HEK293 (cell line): ENCODE measurements at regions not wholly inside any gene's neighbourhood (a gene's known extent, or its start where the extent isn't known, plus 50 kb on each side); places are given as distances from the start of the nearest gene placed in this dataset.

Experiments
- CTCF ChIA-PET: fragments of 350-600 bp; formaldehyde crosslinking; extraction: SDS; loops from one replicate; lab custom pipeline; 2021; ENCODE audit warnings: antibody characterized with exemption; lab: Yijun Ruan, JAX
- POLR2A ChIA-PET: fragments of 300-600 bp; formaldehyde crosslinking; extraction: SDS; loops from one replicate; lab custom pipeline; 2020; ENCODE audit warnings: antibody characterized with exemption, inconsistent platforms; lab: Yijun Ruan, JAX
- H3K27ac ChIP-seq: fragments of 200-500 bp; sonication (Bioruptor generic); 2 replicates; pipeline ENCODE4 v1.5.1; 2014; ENCODE audit warnings: low read depth, low read length, control low read depth, inconsistent platforms; ENCODE audit errors: extremely low read depth
- H3K36me3 ChIP-seq, 2 experiments: fragments of 200-500 bp in 1 of 2; sonication (Bioruptor generic) in 1 of 2; 1 replicate in 1 of 2; 2 replicates in 1 of 2; pipeline ENCODE4 v1.5.1; 2014 to 2017; ENCODE audit warnings: inconsistent platforms in 2 of 2, low read length in 2 of 2; ENCODE audit not compliant: control insufficient read depth in 2 of 2, insufficient read depth in 1 of 2
- H3K4me1 ChIP-seq: fragments of 200-500 bp; sonication (Bioruptor generic); 2 replicates; pipeline ENCODE4 v1.5.1; 2014; ENCODE audit warnings: mild to moderate bottlenecking, low read length, inconsistent platforms; ENCODE audit not compliant: control insufficient read depth, insufficient read depth
- H3K4me3 ChIP-seq: 2 replicates; pipeline ENCODE4 v1.5.1; 2011; ENCODE audit warnings: low read depth, mild to moderate bottlenecking, control low read depth, low read length, moderate library complexity
- H3K9me3 ChIP-seq: fragments of 200-500 bp; sonication (Bioruptor generic); 2 replicates; pipeline ENCODE4 v1.5.1; 2014; ENCODE audit warnings: low read depth, low read length, inconsistent platforms; ENCODE audit not compliant: control insufficient read depth, insufficient read depth
- KLF16 ChIP-seq: fragments of 450-650 bp; formaldehyde crosslinking; IDR thresholded peaks from 2 replicates; pipeline ENCODE4 v1.5.1; 2017; ENCODE audit warnings: missing biosample characterization, missing genetic modification characterization
- MEIS1 ChIP-seq: sonication (generic); formaldehyde crosslinking; IDR thresholded peaks from 2 replicates; pipeline ENCODE4 v1.8.1; 2022; ENCODE audit warnings: missing genetic modification reagents, mild to moderate bottlenecking, borderline replicate concordance
- MZF1 ChIP-seq: fragments of 450-650 bp; formaldehyde crosslinking; IDR thresholded peaks from 2 replicates; pipeline ENCODE4 v1.5.1; 2017; ENCODE audit warnings: missing biosample characterization, missing genetic modification characterization, borderline replicate concordance
- PRDM10 ChIP-seq: fragments of 450-650 bp; formaldehyde crosslinking; IDR thresholded peaks from 2 replicates; pipeline ENCODE4 v1.5.1; 2016; ENCODE audit warnings: missing biosample characterization, missing genetic modification characterization
- PRDM6 ChIP-seq: fragments of 450-650 bp; formaldehyde crosslinking; IDR thresholded peaks from 2 replicates; pipeline ENCODE4 v1.5.1; 2017; ENCODE audit warnings: missing biosample characterization, missing genetic modification characterization
- RBAK ChIP-seq: fragments of 450-650 bp; formaldehyde crosslinking; IDR thresholded peaks from 2 replicates; pipeline ENCODE4 v1.5.1; 2016; ENCODE audit warnings: missing biosample characterization, missing genetic modification characterization
- ZBTB6 ChIP-seq: fragments of 450-650 bp; formaldehyde crosslinking; IDR thresholded peaks from 2 replicates; pipeline ENCODE4 v1.5.1; 2017; ENCODE audit warnings: missing biosample characterization, missing genetic modification characterization
- ZFP41 ChIP-seq: fragments of 450-650 bp; formaldehyde crosslinking; IDR thresholded peaks from 2 replicates; pipeline ENCODE4 v1.5.1; 2016; ENCODE audit warnings: missing biosample characterization, missing genetic modification characterization, borderline replicate concordance
- ZNF10 ChIP-seq: fragments of 450-650 bp; formaldehyde crosslinking; IDR thresholded peaks from 2 replicates; pipeline ENCODE4 v1.5.1; 2017; ENCODE audit warnings: missing biosample characterization, missing genetic modification characterization
- ZNF132 ChIP-seq: fragments of 450-650 bp; formaldehyde crosslinking; IDR thresholded peaks from 2 replicates; pipeline ENCODE4 v1.5.1; 2017; ENCODE audit warnings: missing biosample characterization, missing genetic modification characterization, borderline replicate concordance
- ZNF16 ChIP-seq: fragments of 450-650 bp; formaldehyde crosslinking; IDR thresholded peaks from 2 replicates; pipeline ENCODE4 v1.5.1; 2016; ENCODE audit warnings: low read depth, missing biosample characterization, missing genetic modification characterization
- ZNF350 ChIP-seq: fragments of 450-650 bp; formaldehyde crosslinking; IDR thresholded peaks from 2 replicates; pipeline ENCODE4 v1.5.0; 2017; ENCODE audit warnings: missing biosample characterization, mild to moderate bottlenecking, missing genetic modification characterization
- ZNF37A ChIP-seq: fragments of 450-650 bp; IDR thresholded peaks from 2 replicates; pipeline ENCODE4 v1.5.1; 2018; ENCODE audit warnings: missing biosample characterization, missing genetic modification characterization
- ZNF404 ChIP-seq: fragments of 450-650 bp; formaldehyde crosslinking; IDR thresholded peaks from 2 replicates; pipeline ENCODE4 v1.5.1; 2017; ENCODE audit warnings: missing biosample characterization, missing genetic modification characterization
- ZNF544 ChIP-seq: fragments of 450-650 bp; formaldehyde crosslinking; IDR thresholded peaks from 2 replicates; pipeline ENCODE4 v1.5.0; 2017; ENCODE audit warnings: missing biosample characterization, missing genetic modification characterization
- ZNF624 ChIP-seq: fragments of 450-650 bp; formaldehyde crosslinking; IDR thresholded peaks from 2 replicates; pipeline ENCODE4 v1.5.1; 2017; ENCODE audit warnings: missing biosample characterization, missing genetic modification characterization
- ZNF626 ChIP-seq: fragments of 450-650 bp; sonication (Bioruptor Pico); formaldehyde crosslinking; IDR thresholded peaks from 2 replicates; pipeline ENCODE4 v1.5.1; 2018; ENCODE audit warnings: missing biosample characterization, missing genetic modification characterization, inconsistent platforms
- ZNF830 ChIP-seq: fragments of 450-650 bp; IDR thresholded peaks from 2 replicates; pipeline ENCODE4 v1.5.0; 2018; ENCODE audit warnings: missing biosample characterization, missing genetic modification characterization, low read depth, mild to moderate bottlenecking, moderate library complexity
- ZSCAN30 ChIP-seq: fragments of 450-650 bp; IDR thresholded peaks from 2 replicates; pipeline ENCODE4 v1.5.1; 2018; ENCODE audit warnings: missing biosample characterization, mild to moderate bottlenecking, missing genetic modification characterization, moderate library complexity

DNA sequence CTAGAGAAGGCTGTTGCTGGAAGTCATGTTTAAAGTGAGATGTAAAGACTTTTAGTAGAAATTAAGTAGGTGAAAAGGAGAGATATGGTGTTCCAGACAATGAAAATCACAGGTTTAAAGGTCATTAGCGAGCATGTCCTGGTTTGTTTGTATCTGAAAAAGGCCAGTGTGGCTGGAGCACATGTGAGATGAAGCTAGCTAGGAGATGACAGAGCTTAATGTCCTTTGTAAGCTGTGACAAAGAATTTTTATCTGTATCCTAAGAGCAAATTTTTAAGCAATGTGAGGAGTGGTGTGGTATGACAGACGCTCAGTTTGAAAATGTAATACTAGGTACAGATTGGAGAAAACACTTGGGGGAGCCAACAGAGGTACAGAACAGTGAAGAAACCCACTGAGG, 567.2 kb upstream of the ARRDC3 start (continued):
- no peak for TF ChIP-seq ZNF830
- TF ChIP-seq, all 188 proteins: peak for 0

- POLR2A ChIA-PET, result no interaction called here
- no peaks in the 10 kb centered on the region for H3K36me3 ChIP-seq
- no peaks in the 10 kb centered on the region for H3K9me3 ChIP-seq
- no peak overlapping the region for H3K27ac ChIP-seq
- H3K4me1 ChIP-seq, result no peaks in the 10 kb centered on the region
- no peak for TF ChIP-seq ZNF16 (tag by site-specific recombination)
- no peak for TF ChIP-seq ZNF37A (tag by site-specific recombination)
- TF ChIP-seq, all 188 proteins: peak for 0
- CTCF ChIA-PET, result interaction anchor here (1.0 kb wide), 1 partner anchor 10 kb away, joined by 3 read pairs; no protein-coding TSS in a partner anchor
- no peak overlapping the region for H3K4me3 ChIP-seq
These were observed 563.8 kb upstream of the ARRDC3 start for GRCh38 chr5:91946870-91947269.

- ChIA-PET CTCF (no interaction called here), POLR2A (no interaction called here)
- peak; percentile 98; the same call in 1 of the 2 replicates for TF ChIP-seq MZF1 (tag by site-specific recombination)
- no peak for TF ChIP-seq ZNF404 (tag by site-specific recombination)
- H3K9me3 ChIP-seq, result no peaks in the 10 kb centered on the region
- H3K4me1 ChIP-seq, result no peaks in the 10 kb centered on the region
- H3K36me3 ChIP-seq, result no peaks in the 10 kb centered on the region
- H3K27ac ChIP-seq, result no peak overlapping the region
- no peak overlapping the region for H3K4me3 ChIP-seq
These were observed 558.5 kb upstream of the ARRDC3 start for GRCh38 chr5:91941588-91941987.

- H3K9me3 ChIP-seq, result no peaks in the 10 kb centered on the region
- TF ChIP-seq ZBTB6 (tag by site-specific recombination) (no peak), KLF16 (tag by site-specific recombination) (no peak)
- TF ChIP-seq, all 188 proteins: peak for 0
- Histone ChIP-seq H3K4me3 (no peak overlapping the region), H3K36me3 (no peaks in the 10 kb centered on the region), H3K4me1 (no peaks in the 10 kb centered on the region), H3K27ac (no peak overlapping the region)
- ChIA-PET POLR2A (no interaction called here), CTCF (interaction anchor here (0.7 to 1.3 kb wide), 2 partner anchors 8 to 1509 kb away, joined by 3 to 4 read pairs; no protein-coding TSS in a partner anchor)
These were observed 555.3 kb upstream of the ARRDC3 start for GRCh38 chr5:91938441-91938840.

GRCh38 chr5:91937121-91937520, 554.0 kb upstream of the ARRDC3 start:
- CTCF ChIA-PET, result no interaction called here
- H3K9me3 ChIP-seq, result no peaks in the 10 kb centered on the region
- no peak overlapping the region for H3K4me3 ChIP-seq
- H3K27ac ChIP-seq, result no peak overlapping the region
- H3K36me3 ChIP-seq, result no peaks in the 10 kb centered on the region
- H3K4me1 ChIP-seq, result no peaks in the 10 kb centered on the region
- POLR2A ChIA-PET, result no interaction called here
- TF ChIP-seq ZNF626 (tag by site-specific recombination) (no peak), ZNF544 (no peak), MEIS1 (CRISPR knock-in tag) (no peak), ZNF132 (tag by site-specific recombination) (no peak), ZSCAN30 (tag by site-specific recombination) (no peak), ZNF350 (tag by site-specific recombination) (no peak), RBAK (tag by site-specific recombination) (no peak), PRDM6 (no peak), ZFP41 (tag by site-specific recombination) (no peak), PRDM10 (tag by site-specific recombination) (no peak), ZNF624 (tag by site-specific recombination) (no peak), ZNF10 (tag by site-specific recombination) (no peak)
